Cerebellar cortex (tissue), 1 donor: ENCODE measurements at regions not wholly inside any gene's neighbourhood (a gene's known extent, or its start where the extent isn't known, plus 50 kb on each side); places are given as distances from the start of the nearest gene placed in this dataset.

Source experiments
- DNase-seq: peaks from one replicate; pipeline ENCODE4 v3.0.0-alpha.2; 2015; ENCODE audit warnings: low spot score

GRCh38 chrX:17922303-17922702 lies 61.2 kb upstream of the RAI2 start:
- no peak for DNase-seq

- DNase-seq = no peak
These were observed 58.9 kb upstream of the RAI2 start for GRCh38 chrX:17919896-17920446.

- DNase-seq = no peak
These were observed 57.0 kb upstream of the RAI2 start for GRCh38 chrX:17917945-17918577.

GRCh38 chrX:17913801-17914200 lies 52.7 kb upstream of the RAI2 start:
- DNase-seq = peak; percentile 27
